HG02870 (cell line): ENCODE measurements at regions not wholly inside any gene's neighbourhood (a gene's known extent, or its start where the extent isn't known, plus 50 kb on each side); places are given as distances from the start of the nearest gene placed in this dataset.
A peak's percentile ranks its signal among the peaks of the same experiment; 100 is the strongest.
"Not testable (repeated sequence)": the region's sequence is repeated elsewhere in the genome, so short reads cannot be mapped to it uniquely, and the experiment has no call there.

Experiments used
- ATAC-seq: cut with Tn5 transposase; IDR thresholded peaks from one replicate; pipeline ENCODE4 v1.9.1; 2021; ENCODE audit warnings: mild to moderate bottlenecking, moderate library complexity; ENCODE audit not compliant: unreplicated experiment

DNA sequence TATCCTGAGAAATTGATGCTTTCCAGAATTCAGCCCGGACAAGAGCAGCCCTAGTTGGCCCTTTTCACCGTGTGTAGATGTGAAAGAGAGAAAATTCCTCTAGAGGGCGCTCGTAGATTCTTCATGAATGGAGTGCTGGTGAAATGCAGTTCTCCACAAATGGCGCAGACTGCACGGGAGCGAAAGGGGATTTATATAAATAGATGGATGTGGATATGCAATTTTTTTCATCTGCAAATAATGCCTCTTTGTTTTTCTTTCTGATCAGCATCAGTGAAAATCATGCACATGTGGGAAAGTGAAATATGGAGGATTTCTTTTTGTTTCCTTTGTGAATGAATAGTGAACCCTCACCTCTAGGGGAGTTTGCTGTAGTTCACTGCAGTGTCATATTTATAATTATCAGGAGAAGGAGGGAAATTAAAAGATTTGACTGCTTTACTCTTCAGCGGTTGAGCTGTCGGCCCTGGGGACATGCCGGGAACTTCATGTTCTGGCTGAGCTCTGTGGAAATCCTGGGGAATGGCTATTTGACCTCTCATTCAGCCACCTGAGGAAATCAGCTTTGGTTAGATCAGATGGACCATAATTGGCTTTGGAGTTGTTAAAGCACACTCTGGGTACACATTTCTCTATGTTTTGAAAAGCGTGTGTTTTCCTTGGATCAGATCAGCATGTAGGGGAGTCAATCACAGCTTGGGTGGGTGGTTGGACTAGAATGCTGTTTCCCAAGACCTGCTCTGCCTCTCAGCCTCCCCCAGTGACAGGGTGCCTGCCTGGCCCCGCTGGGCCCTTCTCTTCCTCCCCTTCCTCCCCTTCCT lies 115.0 kb upstream of the SHISA3 start:
- peak; percentile 70 for ATAC-seq

DNA sequence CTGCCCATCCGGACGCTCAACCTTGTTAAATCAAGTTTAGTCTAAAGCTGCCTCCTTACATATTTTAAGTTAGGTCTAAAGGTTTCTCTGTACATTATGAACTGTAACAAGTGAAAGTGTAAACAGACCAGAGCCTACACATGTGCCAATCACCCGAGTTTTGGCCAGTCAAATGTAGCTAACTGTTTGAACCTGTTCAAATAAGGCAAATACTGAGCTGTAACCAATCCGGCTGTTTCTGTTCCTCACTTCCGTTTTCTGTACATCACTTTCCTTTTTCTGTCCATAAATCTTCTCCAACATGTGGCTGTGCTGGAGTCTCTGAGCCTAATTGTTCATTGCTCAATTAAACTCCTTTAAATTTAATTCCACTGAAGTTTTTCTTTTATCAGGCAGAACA lies 113.3 kb upstream of the SHISA3 start:
- no peak for ATAC-seq

DNA sequence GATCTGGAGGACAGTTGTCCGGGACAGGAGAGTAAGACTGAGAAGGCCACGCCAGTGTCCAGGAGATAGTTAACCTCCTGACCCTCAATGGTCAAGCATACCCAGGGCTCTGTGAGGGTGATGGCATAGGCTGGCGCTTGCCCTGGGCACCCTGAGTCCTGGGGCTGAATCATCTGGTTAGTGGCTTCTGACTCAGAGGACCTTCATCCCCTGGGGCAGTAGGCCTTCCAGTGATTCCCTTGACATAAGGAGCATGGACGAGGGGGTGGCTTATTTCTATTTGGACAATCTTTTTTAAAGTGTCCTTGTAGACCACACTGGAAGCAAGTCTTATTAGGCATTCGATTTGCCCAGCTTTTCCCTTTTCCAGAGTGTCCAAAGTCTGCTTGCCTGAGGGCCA lies 108.4 kb upstream of the SHISA3 start:
- not testable (repeated sequence) for ATAC-seq

DNA sequence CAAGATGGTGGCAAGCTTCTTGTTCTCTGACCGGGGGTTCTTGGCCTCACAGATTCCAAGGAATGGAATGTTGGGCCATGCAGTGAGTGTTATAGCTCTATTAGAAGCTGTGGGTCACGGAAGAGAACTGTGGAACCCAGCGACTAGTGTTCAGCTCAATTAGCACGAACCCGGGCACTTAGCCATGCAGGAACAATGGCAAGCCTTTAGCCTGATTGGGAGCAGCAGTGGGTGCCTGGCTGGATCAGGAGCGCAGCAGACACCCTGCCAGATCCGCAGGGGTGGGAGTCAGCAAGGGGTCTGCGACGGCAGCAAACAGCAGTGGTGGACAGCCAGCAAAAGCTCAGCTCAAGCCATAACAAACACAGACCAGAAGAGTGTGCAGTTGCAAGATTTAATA lies 105.1 kb upstream of the SHISA3 start:
- not testable (repeated sequence) for ATAC-seq

DNA sequence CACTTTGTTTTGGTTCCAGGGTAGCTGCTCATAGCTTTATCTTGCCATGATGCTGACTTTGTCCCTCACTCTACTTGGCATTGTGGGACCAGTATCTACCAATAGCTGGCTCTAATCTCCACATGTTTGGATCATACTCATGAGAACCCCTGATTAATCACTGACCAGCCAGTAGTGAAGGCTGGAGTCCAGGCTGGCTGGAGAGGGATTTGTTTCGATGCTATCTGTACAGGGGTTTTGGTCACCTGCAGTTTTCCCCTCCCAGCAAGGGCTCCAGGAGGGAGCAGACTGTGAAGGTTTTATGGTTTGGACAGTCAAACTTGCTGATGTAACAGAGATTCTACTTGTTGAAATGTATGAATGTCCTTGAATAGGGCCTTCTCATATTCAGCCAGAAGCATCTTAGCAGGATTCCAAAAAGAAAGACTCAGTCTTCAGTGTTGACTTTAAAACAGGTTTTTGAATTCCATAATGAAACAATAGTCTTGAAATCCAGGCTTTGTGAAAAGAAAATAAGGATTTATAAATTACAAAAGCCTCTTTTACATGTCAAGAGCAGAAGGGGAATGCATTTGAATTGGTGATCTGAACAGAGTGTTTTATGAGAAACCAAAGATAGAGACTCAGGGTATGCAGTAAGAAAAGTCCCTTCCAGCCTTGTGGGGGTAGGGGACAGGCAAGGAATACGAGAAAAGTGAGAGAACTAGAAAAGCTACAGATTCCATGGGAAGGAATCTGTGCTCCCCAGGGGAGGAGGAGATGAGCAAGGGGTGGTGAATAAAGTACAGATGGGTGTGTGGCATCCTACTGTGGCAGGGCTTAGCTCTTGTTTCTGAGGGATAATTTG lies 103.1 kb upstream of the SHISA3 start:
- ATAC-seq: no peak

DNA sequence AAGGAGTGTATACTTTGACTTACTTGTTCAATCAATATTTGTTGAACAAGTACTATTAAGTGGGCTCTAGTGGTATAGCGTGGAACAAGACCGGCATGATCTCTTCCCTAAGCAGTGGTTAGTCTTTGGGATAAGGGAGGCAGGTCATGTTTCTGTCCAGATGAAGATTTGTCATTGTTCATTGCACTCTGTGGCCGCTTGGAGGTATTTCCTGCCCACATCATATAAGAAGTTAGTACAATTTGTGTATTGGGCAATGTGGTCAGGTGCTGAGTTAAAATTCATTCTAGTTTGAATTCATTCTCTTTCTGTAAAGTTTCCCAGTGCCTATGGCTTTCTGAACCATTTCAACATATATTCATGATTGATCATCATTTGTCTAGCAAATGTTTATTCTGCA lies 101.1 kb upstream of the SHISA3 start:
- ATAC-seq: no peak

DNA sequence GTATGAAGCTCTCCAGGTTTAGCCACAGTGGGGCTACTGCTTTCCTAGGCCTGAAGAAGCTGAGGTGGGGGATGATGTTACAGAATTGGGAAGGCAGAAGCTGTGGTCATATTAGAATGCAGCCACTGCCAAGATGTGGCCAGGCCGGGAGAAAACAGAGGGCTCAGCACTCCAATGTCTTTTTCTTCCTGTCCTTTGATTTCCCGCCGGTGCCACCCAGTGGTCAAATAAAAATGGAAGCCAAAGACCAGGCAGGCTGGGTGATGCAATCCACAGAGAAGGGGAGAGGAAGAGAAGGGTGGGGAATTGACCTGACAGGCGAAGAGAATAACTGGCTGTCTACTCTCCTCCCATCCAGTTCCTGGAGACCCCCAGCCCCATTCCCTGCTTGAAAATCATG lies 94.9 kb upstream of the SHISA3 start:
- no peak for ATAC-seq

DNA sequence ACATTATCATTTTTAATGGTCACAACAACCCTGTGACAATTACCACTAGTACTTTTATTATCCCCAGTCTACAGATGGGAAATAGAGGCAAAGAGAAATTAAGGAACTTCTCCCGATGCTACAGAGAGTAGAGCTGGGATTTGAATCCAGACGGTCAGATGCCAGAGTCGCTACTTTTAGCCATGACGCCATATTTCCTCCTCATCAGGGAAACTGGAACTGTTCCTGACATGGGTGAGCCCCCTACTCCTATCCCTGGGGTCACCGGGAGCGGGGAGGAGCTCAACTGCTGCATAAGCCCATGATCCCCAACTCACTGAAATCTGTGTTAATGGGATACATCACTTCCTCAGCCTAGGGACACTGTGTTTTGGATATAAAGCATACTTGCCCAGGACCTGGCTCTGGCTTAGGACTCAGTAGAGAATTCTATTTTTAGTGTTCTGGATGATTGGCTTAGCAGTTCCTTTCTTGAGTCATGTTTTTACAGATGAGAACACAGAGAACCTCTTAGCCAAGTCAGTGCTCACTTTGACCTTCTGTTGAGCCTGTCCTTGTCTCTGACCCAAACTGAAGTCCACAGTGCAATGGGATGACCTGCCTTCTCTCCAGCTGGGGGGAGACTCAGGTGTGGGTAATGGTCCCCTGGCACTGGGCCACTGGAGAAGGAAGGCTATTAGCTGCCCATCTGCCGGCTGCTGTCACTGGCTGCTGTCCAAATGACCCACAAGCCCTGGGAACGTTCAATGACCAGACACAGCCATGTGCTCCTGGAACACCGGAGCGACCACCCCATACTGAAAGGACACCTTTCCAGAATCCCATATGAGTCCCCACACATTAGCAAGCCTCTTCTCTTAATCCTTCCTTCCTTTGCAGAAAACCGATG lies 90.8 kb upstream of the SHISA3 start:
- ATAC-seq: no peak

DNA sequence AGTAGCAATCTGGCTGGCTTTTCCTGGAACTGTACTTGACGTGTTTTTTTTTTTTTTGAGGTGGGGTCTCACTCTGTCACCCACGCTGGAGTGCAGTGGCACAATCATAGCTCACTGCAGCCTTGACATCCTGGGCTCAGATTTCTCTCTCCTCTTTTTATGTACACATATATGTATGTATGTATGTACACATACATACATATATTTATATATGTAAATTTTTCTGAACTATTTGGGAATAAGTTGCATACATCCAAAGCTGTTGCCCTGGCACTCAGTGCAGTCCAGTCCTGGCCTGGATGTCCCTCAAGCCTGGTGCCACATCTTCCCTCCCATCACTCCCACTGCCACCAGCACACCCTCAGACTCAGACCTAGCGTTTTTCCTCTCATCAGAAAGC lies 89.0 kb upstream of the SHISA3 start:
- ATAC-seq: no peak

DNA sequence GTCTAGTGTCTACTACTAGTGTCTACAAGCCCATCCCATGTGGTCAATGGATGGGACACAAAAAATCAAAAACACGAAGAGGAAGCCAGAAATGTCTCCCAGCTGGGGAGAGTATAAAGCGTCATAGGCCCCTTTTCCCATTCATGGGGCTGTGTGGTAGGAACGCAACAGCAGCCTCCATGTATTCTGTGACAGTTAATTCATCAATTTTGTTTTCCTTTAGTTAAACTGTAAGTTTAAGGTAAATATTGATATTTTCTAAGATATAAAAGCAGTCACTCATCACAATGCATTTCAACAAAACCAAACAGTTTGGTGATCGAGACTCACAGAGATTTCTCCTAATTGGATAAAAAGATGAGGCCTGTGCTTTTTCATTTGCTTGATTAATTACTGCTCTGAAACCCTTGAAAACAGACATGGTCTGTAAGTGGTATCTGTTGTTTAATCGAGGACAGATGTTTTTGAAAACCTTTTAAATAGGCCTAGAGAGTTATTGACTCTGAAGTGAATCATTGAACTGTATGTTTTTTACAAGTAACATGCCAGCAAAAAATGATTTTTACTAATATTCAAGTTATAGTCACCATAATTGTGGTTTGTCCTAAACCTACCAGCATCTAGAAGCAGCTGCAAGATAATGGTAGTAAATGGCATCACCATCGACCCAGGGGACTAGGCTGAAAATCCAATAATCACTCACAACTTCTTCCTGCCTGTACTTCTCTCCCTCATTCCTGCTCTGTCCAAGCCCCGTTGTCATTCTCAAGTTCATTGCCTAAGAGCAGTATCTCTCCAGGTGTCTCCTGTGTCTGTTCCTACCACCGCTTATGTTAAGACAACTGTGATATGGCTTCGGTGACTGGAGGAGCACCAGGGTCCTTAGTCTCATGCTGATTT lies 87.7 kb upstream of the SHISA3 start:
- no peak for ATAC-seq

DNA sequence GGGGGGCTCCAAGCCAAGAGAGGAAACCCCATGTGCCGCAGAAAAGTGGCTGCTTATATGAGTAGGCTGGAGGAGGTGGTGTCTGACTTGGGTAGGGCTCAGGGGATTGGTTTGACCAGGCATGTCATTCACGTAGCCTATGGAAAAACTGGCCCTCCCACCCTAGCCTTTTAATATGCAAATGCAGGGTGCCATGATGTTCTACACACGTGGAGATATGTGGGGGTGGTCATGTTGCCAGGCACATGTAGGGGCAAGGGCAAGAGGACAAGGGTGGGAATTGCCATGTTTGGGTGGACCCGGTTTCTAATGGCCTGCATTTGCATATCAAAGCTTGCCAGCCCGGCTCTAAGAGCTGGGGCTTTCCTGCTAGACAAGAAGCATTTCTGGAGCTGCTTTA lies 86.9 kb upstream of the SHISA3 start:
- no peak for ATAC-seq

DNA sequence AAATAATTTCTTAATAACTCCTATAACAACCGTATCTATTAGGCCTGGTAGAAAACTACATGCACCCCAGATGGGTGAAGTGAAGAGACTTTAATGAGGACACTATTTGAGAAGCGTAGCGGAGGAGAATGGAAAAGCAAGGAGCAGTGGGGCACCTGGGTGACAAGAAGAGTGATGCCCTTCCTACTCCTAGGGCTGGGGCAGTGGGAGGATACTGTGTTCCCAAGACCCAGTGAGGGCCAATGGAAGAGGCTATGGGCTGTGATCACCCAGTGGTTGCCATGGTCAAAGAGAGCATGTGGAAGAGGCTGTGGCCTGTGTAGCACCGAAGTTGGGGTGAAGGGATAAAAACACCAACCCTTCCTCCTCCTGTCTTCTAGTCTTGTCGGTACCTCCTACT lies 86.5 kb upstream of the SHISA3 start:
- ATAC-seq: no peak

DNA sequence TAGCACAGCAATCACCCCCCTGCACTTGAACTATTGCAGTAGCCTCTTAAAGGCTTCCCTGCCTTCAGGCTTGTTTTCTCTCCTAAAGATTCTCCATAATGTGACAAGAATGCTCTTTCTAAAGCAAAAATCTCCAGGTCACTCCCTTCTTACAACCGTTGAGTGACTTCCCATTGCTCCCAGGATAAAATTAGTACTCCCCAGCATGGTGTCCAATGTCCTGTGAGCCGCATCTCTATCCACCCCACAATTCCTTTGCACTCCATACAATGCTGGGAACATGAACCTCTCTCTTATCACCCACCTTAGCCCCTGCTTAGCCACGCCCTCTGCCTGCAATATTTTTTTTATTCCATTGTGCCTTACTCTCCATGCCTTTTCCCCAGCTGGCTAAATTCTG lies 85.7 kb upstream of the SHISA3 start:
- no peak for ATAC-seq

DNA sequence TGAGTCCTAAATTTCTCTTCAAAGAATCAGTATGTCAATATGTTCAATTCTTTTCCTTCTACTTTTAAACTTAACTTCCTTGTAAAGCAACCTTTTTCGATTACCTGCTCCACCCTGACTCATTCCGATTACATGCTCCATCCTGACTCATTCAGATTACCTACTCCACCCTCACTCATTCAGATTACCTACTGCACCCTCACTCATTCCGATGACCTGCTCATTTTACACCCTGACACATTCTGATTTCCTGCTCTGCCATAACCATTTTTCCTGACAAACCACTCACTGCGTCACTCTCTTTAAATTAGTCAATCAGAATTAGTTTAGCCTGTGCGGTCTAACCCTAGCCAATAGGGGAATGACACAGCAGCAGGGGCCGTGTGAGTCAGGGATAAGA lies 83.9 kb upstream of the SHISA3 start:
- ATAC-seq: not testable (repeated sequence)

DNA sequence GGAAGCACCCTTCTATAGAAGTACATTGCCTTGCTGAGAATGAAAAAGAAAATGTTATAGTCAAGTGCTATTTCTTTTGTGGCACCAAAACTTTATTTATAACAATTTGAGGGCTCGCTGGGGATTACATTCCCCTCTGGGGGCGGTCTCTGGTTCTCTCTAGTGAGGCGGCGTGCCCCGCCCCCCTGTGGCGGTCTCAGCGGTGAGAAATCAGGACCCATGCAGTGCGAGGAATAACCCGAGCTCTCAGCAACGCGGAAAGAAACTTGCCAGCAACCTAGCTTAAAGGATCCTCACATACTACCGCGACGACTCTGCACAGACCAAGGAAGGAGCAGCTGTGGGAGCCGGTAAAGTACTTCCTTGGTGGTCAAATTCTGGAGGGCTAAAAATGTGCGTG lies 83.4 kb upstream of the SHISA3 start:
- ATAC-seq: no peak

DNA sequence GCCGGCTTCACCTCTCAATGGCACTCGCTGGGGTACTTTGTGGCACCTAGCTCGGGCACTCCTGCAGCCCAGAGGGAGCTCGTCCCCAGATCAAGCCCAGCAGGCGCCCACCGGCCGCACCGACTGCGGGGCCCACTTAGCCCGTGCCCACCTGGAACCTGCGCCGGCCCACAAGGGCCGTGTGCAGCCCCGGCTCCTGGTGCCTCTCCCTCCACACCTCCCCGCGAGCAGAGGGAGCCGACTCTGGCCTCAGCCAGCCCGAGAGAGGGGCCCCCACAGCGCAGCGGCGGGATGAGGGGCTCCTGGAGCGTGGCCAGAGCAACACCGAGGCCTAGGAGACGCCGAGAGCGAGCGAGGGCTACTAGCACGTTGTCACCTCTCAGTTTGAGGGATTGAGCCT lies 82.1 kb upstream of the SHISA3 start:
- ATAC-seq: no peak

DNA sequence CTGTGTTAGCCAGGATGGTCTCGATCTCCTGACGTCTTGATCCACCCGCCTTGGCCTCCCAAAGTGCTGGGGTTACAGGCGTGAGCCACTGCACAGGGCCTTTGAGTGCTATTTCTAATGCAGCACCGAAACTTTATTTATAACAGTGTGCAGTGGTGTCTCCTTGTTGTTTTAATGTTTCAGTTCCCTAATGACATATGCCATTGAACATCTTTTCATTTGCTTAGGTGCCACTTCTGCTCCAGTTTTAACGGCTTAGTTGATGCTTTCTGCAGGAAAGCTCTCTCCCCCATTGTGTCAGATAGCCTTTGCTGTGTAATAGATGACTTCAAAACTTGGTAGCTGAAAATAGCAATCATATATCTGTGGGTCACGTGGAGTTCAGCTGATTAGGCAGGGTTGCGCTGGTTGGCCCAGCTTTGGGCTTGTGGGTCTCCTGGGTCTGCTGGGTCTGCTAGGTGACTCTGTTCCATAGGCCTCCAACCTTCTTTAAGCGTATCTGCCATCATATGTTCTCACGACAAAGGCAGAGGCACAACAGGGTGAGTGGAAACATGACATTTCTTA lies 76.4 kb upstream of the SHISA3 start:
- ATAC-seq: no peak

DNA sequence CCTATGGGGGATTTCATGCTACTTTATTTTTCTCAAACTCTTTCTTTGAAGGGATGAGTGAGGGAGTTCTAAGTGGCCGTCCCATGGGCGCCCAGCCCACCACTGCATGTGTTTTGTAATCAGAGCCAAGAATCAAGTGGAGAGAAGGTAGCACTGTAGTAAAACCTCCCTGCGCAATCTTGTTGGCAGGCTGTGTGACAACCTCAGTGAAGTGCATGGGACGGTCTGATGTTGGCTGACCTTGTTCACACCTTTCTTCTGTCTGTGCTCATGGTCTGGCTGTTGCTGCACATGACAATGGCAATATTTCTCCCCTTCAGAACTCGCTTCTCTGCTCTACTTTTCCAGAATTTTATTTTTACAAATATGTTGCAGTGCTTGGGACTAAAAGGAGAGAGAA lies 71.2 kb upstream of the SHISA3 start:
- no peak for ATAC-seq

DNA sequence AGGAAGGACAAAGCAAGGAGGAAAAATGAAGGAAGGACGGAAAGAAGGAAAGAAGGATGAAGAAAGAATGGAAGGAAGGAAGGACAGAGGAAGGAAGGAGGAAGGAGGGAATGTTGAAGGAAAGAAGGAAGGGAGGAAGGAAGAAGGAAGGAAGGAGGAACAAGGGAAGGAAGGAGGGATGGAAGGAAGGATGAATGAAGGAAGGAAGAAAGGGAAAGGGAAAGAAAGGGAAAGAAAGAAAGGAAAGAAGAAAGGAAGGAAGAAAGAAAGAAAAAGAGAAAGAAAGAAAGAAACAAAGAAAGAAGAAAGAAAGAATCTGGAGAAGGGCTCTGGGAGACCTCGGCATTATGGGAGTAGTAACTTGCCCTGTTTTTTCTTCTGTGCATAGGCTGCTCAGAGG lies 70.8 kb upstream of the SHISA3 start:
- ATAC-seq: no peak

DNA sequence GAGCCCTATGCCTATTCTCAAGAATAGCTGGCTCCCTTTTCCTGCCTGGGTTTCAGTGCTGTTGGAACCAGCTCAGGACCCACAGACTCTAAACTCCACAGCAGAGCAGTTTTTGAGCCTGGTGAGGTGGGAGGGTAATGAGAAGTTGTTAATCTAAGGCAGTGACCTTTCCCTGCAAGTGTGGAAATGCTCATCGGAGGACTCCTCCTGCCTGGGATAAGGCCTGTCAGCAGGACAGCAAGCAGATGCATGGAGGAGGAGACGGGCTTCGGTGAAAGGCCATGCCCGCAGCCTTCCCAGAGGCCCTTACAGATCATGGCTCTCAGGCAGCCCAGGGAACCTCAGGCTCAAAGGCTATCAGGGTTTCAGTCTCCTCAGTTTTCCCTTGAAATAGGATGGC lies 70.0 kb upstream of the SHISA3 start:
- ATAC-seq: no peak
